SK-N-SH treated with all-trans-retinoic acid at 6 μM for 48 hours (cell line): ENCODE measurements at regions not wholly inside any gene's neighbourhood (a gene's known extent, or its start where the extent isn't known, plus 50 kb on each side); places are given as distances from the start of the nearest gene placed in this dataset.

Experiments
- ATAC-seq: fragments of 200-7000 bp; cut with Tn5 transposase; 3 replicates; pipeline ENCODE4 v1.9.1; 2020; ENCODE audit warnings: mild to moderate bottlenecking, moderate library complexity
- ARNTL ChIP-seq: fragments of 450-650 bp; formaldehyde crosslinking; IDR thresholded peaks from 2 replicates; pipeline ENCODE4 v1.5.0; 2020; ENCODE audit warnings: low read depth, mild to moderate bottlenecking, moderate library complexity, borderline replicate concordance
- BACH2 ChIP-seq: fragments of 250-450 bp; sonication (Bioruptor Pico); IDR thresholded peaks from 2 replicates; pipeline ENCODE4 v1.9.0; 2021; ENCODE audit warnings: mild to moderate bottlenecking, borderline replicate concordance
- CSDC2 ChIP-seq: fragments of 250-450 bp; sonication (Bioruptor Pico); IDR thresholded peaks from 2 replicates; pipeline ENCODE4 v1.5.0; 2020; ENCODE audit warnings: mild to moderate bottlenecking, moderate library complexity
- GLIS3 ChIP-seq: fragments of 250-450 bp; sonication (Bioruptor Pico); IDR thresholded peaks from 2 replicates; pipeline ENCODE4 v1.5.0; 2020; ENCODE audit warnings: mild to moderate bottlenecking, moderate library complexity
- ISL1 ChIP-seq: fragments of 250-450 bp; sonication (Bioruptor Pico); IDR thresholded peaks from 2 replicates; pipeline ENCODE4 v2.1.2; 2022; ENCODE audit warnings: mild to moderate bottlenecking, moderate library complexity
- OSR1 ChIP-seq: fragments of 250-450 bp; sonication (Bioruptor Pico); IDR thresholded peaks from 2 replicates; pipeline ENCODE4 v1.8.0; 2022; ENCODE audit warnings: moderate library complexity, mild to moderate bottlenecking, inconsistent platforms
- PPARA ChIP-seq: fragments of 250-450 bp; sonication (Bioruptor Pico); IDR thresholded peaks from 2 replicates; pipeline ENCODE4 v1.5.0; 2020; ENCODE audit warnings: mild to moderate bottlenecking, borderline replicate concordance
- RARB ChIP-seq: fragments of 250-450 bp; sonication (Bioruptor Pico); IDR thresholded peaks from 2 replicates; pipeline ENCODE4 v1.8.0; 2021; ENCODE audit warnings: mild to moderate bottlenecking, moderate library complexity
- SNAI2 ChIP-seq: fragments of 250-450 bp; sonication (Bioruptor Pico); IDR thresholded peaks from 2 replicates; pipeline ENCODE4 v1.5.0; 2020; ENCODE audit warnings: mild to moderate bottlenecking, moderate library complexity
- TCF4 ChIP-seq: fragments of 250-450 bp; sonication (Bioruptor Pico); IDR thresholded peaks from 2 replicates; pipeline ENCODE4 v1.8.0; 2021; ENCODE audit warnings: mild to moderate bottlenecking, moderate library complexity, borderline replicate concordance
- TOX ChIP-seq: fragments of 250-450 bp; sonication (Bioruptor Pico); IDR thresholded peaks from 2 replicates; pipeline ENCODE4 v1.8.0; 2021; ENCODE audit warnings: mild to moderate bottlenecking, moderate library complexity, borderline replicate concordance
- ZC3H10 ChIP-seq: fragments of 250-450 bp; sonication (Bioruptor Pico); IDR thresholded peaks from 2 replicates; pipeline ENCODE4 v1.5.1; 2021; ENCODE audit warnings: mild to moderate bottlenecking, moderate library complexity
- ZFP3 ChIP-seq: fragments of 250-450 bp; sonication (Bioruptor Pico); IDR thresholded peaks from 2 replicates; pipeline ENCODE4 v1.5.0; 2020; ENCODE audit warnings: mild to moderate bottlenecking, moderate library complexity
- ZFP30 ChIP-seq: fragments of 450-650 bp; formaldehyde crosslinking; IDR thresholded peaks from 2 replicates; pipeline ENCODE4 v1.5.0; 2022; ENCODE audit warnings: mild to moderate bottlenecking, moderate library complexity
- ZNF565 ChIP-seq: fragments of 450-650 bp; formaldehyde crosslinking; conservative IDR thresholded peaks from 2 replicates; pipeline ENCODE4 v1.5.0; 2020; ENCODE audit warnings: low read depth, mild to moderate bottlenecking, moderate library complexity
- ZNF70 ChIP-seq: fragments of 450-650 bp; formaldehyde crosslinking; IDR thresholded peaks from 2 replicates; pipeline ENCODE4 v1.5.0; 2020; ENCODE audit warnings: mild to moderate bottlenecking, moderate library complexity
- TF ChIP-seq, protein P1 (sequence below): fragments of 250-450 bp; sonication (Bioruptor Pico); IDR thresholded peaks from 2 replicates; pipeline ENCODE4 v1.5.1; 2020; ENCODE audit warnings: low read depth, mild to moderate bottlenecking, moderate library complexity
- TF ChIP-seq, protein P2 (sequence below): fragments of 250-450 bp; sonication (Bioruptor Pico); IDR thresholded peaks from 2 replicates; pipeline ENCODE4 v1.5.0; 2020; ENCODE audit warnings: mild to moderate bottlenecking, moderate library complexity
- TF ChIP-seq, protein P3 (sequence below): fragments of 250-450 bp; sonication (Bioruptor Pico); IDR thresholded peaks from 2 replicates; pipeline ENCODE4 v1.8.0; 2021; ENCODE audit warnings: low read depth, mild to moderate bottlenecking, moderate library complexity, borderline replicate concordance
- TF ChIP-seq, protein P4 (sequence below): fragments of 250-450 bp; sonication (Bioruptor Pico); IDR thresholded peaks from 2 replicates; pipeline ENCODE4 v1.8.0; 2020; ENCODE audit warnings: mild to moderate bottlenecking, moderate library complexity, borderline replicate concordance
- TF ChIP-seq, protein P5 (sequence below): fragments of 250-450 bp; sonication (Bioruptor Pico); IDR thresholded peaks from 2 replicates; pipeline ENCODE4 v1.5.1; 2021; ENCODE audit warnings: mild to moderate bottlenecking, moderate library complexity

DNA sequence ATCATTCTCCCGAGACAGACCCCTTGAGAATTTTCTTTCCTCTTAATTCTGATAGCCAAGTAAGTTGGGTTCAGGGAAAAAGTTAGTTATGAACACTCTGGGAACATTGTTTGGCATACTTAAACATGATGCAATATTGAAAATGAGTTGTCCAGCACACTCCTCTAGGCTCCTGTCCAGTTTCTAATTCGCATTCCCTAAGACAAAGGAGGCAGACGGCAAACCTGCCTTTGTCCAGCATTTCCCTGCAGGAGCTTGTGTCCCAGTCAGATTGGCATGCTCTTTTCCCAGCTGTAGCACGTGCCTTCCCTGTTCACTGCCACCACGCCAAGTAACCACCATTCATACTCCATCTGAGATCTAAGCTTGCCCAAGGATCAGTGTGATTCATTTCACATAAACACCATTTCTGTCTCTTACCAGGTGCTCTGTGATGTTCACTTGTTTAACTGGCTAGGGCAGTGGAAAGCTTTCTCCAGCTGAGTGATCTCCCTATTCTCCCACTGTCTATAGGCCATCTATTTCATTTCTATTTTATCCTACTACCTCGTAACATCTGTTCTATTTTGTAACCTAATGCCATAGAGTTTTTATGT lies 150.0 kb upstream of the EPB41L3 start:
- ATAC-seq, result no peak
- TF ChIP-seq, protein P1, sequence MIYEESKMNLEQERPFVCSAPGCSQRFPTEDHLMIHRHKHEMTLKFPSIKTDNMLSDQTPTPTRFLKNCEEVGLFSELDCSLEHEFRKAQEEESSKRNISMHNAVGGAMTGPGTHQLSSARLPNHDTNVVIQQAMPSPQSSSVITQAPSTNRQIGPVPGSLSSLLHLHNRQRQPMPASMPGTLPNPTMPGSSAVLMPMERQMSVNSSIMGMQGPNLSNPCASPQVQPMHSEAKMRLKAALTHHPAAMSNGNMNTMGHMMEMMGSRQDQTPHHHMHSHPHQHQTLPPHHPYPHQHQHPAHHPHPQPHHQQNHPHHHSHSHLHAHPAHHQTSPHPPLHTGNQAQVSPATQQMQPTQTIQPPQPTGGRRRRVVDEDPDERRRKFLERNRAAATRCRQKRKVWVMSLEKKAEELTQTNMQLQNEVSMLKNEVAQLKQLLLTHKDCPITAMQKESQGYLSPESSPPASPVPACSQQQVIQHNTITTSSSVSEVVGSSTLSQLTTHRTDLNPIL (CRISPR knock-in tag), result no peak
- TF ChIP-seq, protein P2, sequence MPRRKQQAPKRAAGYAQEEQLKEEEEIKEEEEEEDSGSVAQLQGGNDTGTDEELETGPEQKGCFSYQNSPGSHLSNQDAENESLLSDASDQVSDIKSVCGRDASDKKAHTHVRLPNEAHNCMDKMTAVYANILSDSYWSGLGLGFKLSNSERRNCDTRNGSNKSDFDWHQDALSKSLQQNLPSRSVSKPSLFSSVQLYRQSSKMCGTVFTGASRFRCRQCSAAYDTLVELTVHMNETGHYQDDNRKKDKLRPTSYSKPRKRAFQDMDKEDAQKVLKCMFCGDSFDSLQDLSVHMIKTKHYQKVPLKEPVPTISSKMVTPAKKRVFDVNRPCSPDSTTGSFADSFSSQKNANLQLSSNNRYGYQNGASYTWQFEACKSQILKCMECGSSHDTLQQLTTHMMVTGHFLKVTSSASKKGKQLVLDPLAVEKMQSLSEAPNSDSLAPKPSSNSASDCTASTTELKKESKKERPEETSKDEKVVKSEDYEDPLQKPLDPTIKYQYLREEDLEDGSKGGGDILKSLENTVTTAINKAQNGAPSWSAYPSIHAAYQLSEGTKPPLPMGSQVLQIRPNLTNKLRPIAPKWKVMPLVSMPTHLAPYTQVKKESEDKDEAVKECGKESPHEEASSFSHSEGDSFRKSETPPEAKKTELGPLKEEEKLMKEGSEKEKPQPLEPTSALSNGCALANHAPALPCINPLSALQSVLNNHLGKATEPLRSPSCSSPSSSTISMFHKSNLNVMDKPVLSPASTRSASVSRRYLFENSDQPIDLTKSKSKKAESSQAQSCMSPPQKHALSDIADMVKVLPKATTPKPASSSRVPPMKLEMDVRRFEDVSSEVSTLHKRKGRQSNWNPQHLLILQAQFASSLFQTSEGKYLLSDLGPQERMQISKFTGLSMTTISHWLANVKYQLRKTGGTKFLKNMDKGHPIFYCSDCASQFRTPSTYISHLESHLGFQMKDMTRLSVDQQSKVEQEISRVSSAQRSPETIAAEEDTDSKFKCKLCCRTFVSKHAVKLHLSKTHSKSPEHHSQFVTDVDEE (CRISPR knock-in tag), result no peak
- TF ChIP-seq ZNF70 (CRISPR knock-in tag) (no peak), ISL1 (CRISPR knock-in tag) (no peak), ARNTL (no peak), BACH2 (CRISPR knock-in tag) (no peak)
- TF ChIP-seq, protein P3, sequence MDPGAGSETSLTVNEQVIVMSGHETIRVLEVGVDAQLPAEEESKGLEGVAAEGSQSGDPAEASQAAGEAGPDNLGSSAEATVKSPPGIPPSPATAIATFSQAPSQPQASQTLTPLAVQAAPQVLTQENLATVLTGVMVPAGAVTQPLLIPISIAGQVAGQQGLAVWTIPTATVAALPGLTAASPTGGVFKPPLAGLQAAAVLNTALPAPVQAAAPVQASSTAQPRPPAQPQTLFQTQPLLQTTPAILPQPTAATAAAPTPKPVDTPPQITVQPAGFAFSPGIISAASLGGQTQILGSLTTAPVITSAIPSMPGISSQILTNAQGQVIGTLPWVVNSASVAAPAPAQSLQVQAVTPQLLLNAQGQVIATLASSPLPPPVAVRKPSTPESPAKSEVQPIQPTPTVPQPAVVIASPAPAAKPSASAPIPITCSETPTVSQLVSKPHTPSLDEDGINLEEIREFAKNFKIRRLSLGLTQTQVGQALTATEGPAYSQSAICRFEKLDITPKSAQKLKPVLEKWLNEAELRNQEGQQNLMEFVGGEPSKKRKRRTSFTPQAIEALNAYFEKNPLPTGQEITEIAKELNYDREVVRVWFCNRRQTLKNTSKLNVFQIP (CRISPR knock-in tag), result no peak

DNA sequence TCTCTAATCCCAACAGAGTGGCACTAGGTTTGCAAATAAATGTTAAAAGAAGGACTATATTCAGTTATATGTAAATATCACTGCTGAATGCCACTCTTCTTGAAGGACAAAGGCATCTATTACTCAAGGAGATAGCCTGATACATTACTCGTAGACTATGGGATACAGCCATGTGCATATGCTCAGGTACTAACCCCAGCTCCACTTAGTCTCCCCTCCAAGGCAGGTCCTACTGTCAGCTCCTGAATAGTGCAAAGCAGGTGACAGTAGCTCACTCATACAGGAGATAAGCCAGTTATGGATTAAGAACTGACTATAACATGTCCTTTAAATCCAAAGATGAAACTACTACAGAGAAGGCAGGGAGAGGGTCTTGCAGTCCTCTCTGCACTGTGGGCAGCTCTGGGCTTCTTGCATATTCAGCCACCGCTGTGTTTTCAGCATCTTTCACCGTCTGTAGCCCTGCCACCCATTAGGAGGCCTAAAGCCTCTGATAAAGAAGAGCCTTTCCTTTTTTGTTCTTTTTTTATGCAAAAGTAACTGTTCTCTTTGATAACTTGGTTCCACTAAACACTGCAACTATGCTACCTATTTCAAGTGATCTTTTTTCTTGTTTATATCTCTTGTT lies 135.1 kb upstream of the EPB41L3 start:
- ATAC-seq, result no peak
- TF ChIP-seq CSDC2 (CRISPR knock-in tag), result no peak
- TF ChIP-seq, protein P3 (CRISPR knock-in tag), result no peak
- TF ChIP-seq, protein P2 (CRISPR knock-in tag), result no peak
- no peak for TF ChIP-seq GLIS3
- no peak for TF ChIP-seq RARB (CRISPR knock-in tag)
- no peak for TF ChIP-seq ZNF565
- TF ChIP-seq TOX, result no peak
- TF ChIP-seq SNAI2 (CRISPR knock-in tag), result no peak
- TF ChIP-seq, protein P4, sequence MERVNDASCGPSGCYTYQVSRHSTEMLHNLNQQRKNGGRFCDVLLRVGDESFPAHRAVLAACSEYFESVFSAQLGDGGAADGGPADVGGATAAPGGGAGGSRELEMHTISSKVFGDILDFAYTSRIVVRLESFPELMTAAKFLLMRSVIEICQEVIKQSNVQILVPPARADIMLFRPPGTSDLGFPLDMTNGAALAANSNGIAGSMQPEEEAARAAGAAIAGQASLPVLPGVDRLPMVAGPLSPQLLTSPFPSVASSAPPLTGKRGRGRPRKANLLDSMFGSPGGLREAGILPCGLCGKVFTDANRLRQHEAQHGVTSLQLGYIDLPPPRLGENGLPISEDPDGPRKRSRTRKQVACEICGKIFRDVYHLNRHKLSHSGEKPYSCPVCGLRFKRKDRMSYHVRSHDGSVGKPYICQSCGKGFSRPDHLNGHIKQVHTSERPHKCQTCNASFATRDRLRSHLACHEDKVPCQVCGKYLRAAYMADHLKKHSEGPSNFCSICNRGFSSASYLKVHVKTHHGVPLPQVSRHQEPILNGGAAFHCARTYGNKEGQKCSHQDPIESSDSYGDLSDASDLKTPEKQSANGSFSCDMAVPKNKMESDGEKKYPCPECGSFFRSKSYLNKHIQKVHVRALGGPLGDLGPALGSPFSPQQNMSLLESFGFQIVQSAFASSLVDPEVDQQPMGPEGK (CRISPR knock-in tag), result no peak
- TF ChIP-seq TCF4 (CRISPR knock-in tag), result no peak
- TF ChIP-seq OSR1 (CRISPR knock-in tag), result no peak
- TF ChIP-seq ZC3H10 (CRISPR knock-in tag), result no peak
- no peak for TF ChIP-seq ISL1 (CRISPR knock-in tag)
- TF ChIP-seq, protein P5, sequence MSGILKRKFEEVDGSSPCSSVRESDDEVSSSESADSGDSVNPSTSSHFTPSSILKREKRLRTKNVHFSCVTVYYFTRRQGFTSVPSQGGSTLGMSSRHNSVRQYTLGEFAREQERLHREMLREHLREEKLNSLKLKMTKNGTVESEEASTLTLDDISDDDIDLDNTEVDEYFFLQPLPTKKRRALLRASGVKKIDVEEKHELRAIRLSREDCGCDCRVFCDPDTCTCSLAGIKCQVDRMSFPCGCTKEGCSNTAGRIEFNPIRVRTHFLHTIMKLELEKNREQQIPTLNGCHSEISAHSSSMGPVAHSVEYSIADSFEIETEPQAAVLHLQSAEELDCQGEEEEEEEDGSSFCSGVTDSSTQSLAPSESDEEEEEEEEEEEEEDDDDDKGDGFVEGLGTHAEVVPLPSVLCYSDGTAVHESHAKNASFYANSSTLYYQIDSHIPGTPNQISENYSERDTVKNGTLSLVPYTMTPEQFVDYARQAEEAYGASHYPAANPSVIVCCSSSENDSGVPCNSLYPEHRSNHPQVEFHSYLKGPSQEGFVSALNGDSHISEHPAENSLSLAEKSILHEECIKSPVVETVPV (CRISPR knock-in tag), result no peak
- no peak for TF ChIP-seq BACH2 (CRISPR knock-in tag)
- TF ChIP-seq ZFP30 (CRISPR knock-in tag), result no peak
- no peak for TF ChIP-seq PPARA (CRISPR knock-in tag)
- no peak for TF ChIP-seq ZFP3
- TF ChIP-seq ARNTL, result no peak
